WTC11 (cell line): ENCODE measurements at regions not wholly inside any gene's neighbourhood (a gene's known extent, or its start where the extent isn't known, plus 50 kb on each side); places are given as distances from the start of the nearest gene placed in this dataset.

ENCODE experiments used
- ATAC-seq: fragments of 200-7000 bp; cut with Tn5 transposase; 2 replicates; pipeline ENCODE4 v1.10.0; 2021; ENCODE audit warnings: mild to moderate bottlenecking, moderate library complexity
- CTCF ChIA-PET: fragments of 300-600 bp; sonication (Branson Sonifier 250); formaldehyde crosslinking; loops from one replicate; lab custom pipeline; 2021; ENCODE audit warnings: antibody characterized with exemption; lab: Charles Lee
- POLR2A ChIA-PET: fragments of 350-600 bp; sonication (Branson Sonifier 250); formaldehyde crosslinking; loops from one replicate; lab custom pipeline; 2021; ENCODE audit warnings: antibody characterized with exemption; lab: Charles Lee
- DNase-seq: peaks from one replicate; pipeline ENCODE4 v3.0.0; 2021; ENCODE audit warnings: low spot score
- H3K27ac Mint-ChIP-seq: 2 replicates; pipeline ENCODE4 v1.8.0; 2021; ENCODE audit warnings: mixed read lengths
- H3K27me3 Mint-ChIP-seq: 2 replicates; pipeline ENCODE4 v1.8.0; 2021; ENCODE audit warnings: low read depth, mild to moderate bottlenecking, moderate library complexity, mixed read lengths
- H3K36me3 Mint-ChIP-seq: 2 replicates; pipeline ENCODE4 v1.8.0; 2021; ENCODE audit warnings: mixed read lengths
- H3K4me1 Mint-ChIP-seq: 2 replicates; pipeline ENCODE4 v1.8.0; 2022; ENCODE audit warnings: mixed read lengths
- H3K4me3 Mint-ChIP-seq: 2 replicates; pipeline ENCODE4 v1.8.0; 2021; ENCODE audit warnings: mild to moderate bottlenecking, moderate library complexity, mixed read lengths
- H3K9me3 Mint-ChIP-seq: 2 replicates; pipeline ENCODE4 v1.8.0; 2021; ENCODE audit warnings: mixed read lengths
- ATF1 ChIP-seq: sonication (generic); formaldehyde crosslinking; IDR thresholded peaks from 2 replicates; pipeline ENCODE4 v1.8.1; 2023; ENCODE audit warnings: mild to moderate bottlenecking, moderate library complexity, missing genetic modification reagents
- CREM ChIP-seq: sonication (generic); formaldehyde crosslinking; IDR thresholded peaks from 2 replicates; pipeline ENCODE4 v1.8.1; 2022; ENCODE audit warnings: mild to moderate bottlenecking, missing genetic modification reagents, moderate library complexity
- ELF4 ChIP-seq: sonication (generic); formaldehyde crosslinking; IDR thresholded peaks from 2 replicates; pipeline ENCODE4 v1.8.1; 2022; ENCODE audit warnings: low read depth, mild to moderate bottlenecking, moderate library complexity, missing genetic modification reagents
- ETV6 ChIP-seq: sonication (generic); formaldehyde crosslinking; IDR thresholded peaks from 2 replicates; pipeline ENCODE4 v1.8.1; 2022; ENCODE audit warnings: mild to moderate bottlenecking, missing genetic modification reagents
- FOXJ3 ChIP-seq: sonication (generic); formaldehyde crosslinking; IDR thresholded peaks from 2 replicates; pipeline ENCODE4 v1.9.0; 2021; ENCODE audit warnings: missing genetic modification reagents, mild to moderate bottlenecking, borderline replicate concordance
- FOXP1 ChIP-seq: sonication (generic); formaldehyde crosslinking; IDR thresholded peaks from 2 replicates; pipeline ENCODE4 v1.8.0; 2022; ENCODE audit warnings: missing genetic modification reagents, mild to moderate bottlenecking, moderate library complexity, borderline replicate concordance
- GRHL2 ChIP-seq: fragments of 250-450 bp; sonication (Bioruptor Pico); IDR thresholded peaks from 2 replicates; pipeline ENCODE4 v1.8.0; 2022; ENCODE audit warnings: mild to moderate bottlenecking, moderate library complexity; ENCODE audit not compliant: insufficient replicate concordance, severe bottlenecking
- JUN ChIP-seq: sonication (generic); formaldehyde crosslinking; IDR thresholded peaks from 2 replicates; pipeline ENCODE4 v1.8.0; 2023; ENCODE audit warnings: mild to moderate bottlenecking, missing genetic modification reagents
- NR1H2 ChIP-seq: sonication (generic); formaldehyde crosslinking; IDR thresholded peaks from 2 replicates; pipeline ENCODE4 v1.9.0; 2021; ENCODE audit warnings: mild to moderate bottlenecking, moderate library complexity, missing genetic modification reagents
- NR3C1 ChIP-seq: sonication (generic); formaldehyde crosslinking; conservative IDR thresholded peaks from 2 replicates; pipeline ENCODE4 v1.8.1; 2023; ENCODE audit warnings: low read depth, mild to moderate bottlenecking, missing genetic modification reagents
- SMAD4 ChIP-seq: sonication (generic); formaldehyde crosslinking; IDR thresholded peaks from 2 replicates; pipeline ENCODE4 v1.8.0; 2022; ENCODE audit warnings: mild to moderate bottlenecking, missing genetic modification reagents
- SP1 ChIP-seq: sonication (generic); formaldehyde crosslinking; conservative IDR thresholded peaks from 2 replicates; pipeline ENCODE4 v1.8.1; 2022; ENCODE audit warnings: missing genetic modification reagents
- TCF7 ChIP-seq: sonication (generic); formaldehyde crosslinking; IDR thresholded peaks from 2 replicates; pipeline ENCODE4 v1.8.0; 2022; ENCODE audit warnings: mild to moderate bottlenecking, low read depth, missing genetic modification reagents, moderate library complexity
- TEAD4 ChIP-seq: sonication (generic); formaldehyde crosslinking; IDR thresholded peaks from 2 replicates; pipeline ENCODE4 v1.8.0; 2022; ENCODE audit warnings: mild to moderate bottlenecking, missing genetic modification reagents
- ZNF138 ChIP-seq: sonication (generic); formaldehyde crosslinking; conservative IDR thresholded peaks from 2 replicates; pipeline ENCODE4 v1.8.1; 2022; ENCODE audit warnings: mild to moderate bottlenecking, moderate library complexity, missing genetic modification reagents
- ZNF317 ChIP-seq: sonication (generic); formaldehyde crosslinking; IDR thresholded peaks from 2 replicates; pipeline ENCODE4 v1.8.1; 2023; ENCODE audit warnings: low read depth, mild to moderate bottlenecking, moderate library complexity, missing genetic modification reagents, borderline replicate concordance
- TF ChIP-seq, protein P1 (sequence below): sonication (generic); formaldehyde crosslinking; IDR thresholded peaks from 2 replicates; pipeline ENCODE4 v1.8.1; 2023; ENCODE audit warnings: mild to moderate bottlenecking, missing genetic modification reagents, moderate library complexity
- TF ChIP-seq, protein P2 (sequence below): sonication (generic); formaldehyde crosslinking; IDR thresholded peaks from 2 replicates; pipeline ENCODE4 v1.8.1; 2022; ENCODE audit warnings: low read depth, mild to moderate bottlenecking, moderate library complexity, missing genetic modification reagents, borderline replicate concordance
- TF ChIP-seq, protein P3 (sequence below): sonication (generic); formaldehyde crosslinking; IDR thresholded peaks from 2 replicates; pipeline ENCODE4 v1.8.0; 2023; ENCODE audit warnings: missing genetic modification reagents
- TF ChIP-seq, protein P4 (sequence below): sonication (generic); formaldehyde crosslinking; IDR thresholded peaks from 2 replicates; pipeline ENCODE4 v1.8.0; 2023; ENCODE audit warnings: mild to moderate bottlenecking, missing genetic modification reagents
- TF ChIP-seq, protein P5 (sequence below): fragments of 250-450 bp; sonication (Bioruptor Pico); IDR thresholded peaks from 2 replicates; pipeline ENCODE4 v1.9.0; 2021; ENCODE audit warnings: moderate library complexity, mild to moderate bottlenecking, inconsistent platforms, borderline replicate concordance
- TF ChIP-seq, protein P6 (sequence below): fragments of 250-450 bp; sonication (Bioruptor Pico); IDR thresholded peaks from 2 replicates; pipeline ENCODE4 v1.8.0; 2021; ENCODE audit warnings: mild to moderate bottlenecking
- TF ChIP-seq, protein P7 (sequence below): sonication (generic); formaldehyde crosslinking; IDR thresholded peaks from 2 replicates; pipeline ENCODE4 v1.8.1; 2022; ENCODE audit warnings: missing genetic modification reagents, borderline replicate concordance

DNA sequence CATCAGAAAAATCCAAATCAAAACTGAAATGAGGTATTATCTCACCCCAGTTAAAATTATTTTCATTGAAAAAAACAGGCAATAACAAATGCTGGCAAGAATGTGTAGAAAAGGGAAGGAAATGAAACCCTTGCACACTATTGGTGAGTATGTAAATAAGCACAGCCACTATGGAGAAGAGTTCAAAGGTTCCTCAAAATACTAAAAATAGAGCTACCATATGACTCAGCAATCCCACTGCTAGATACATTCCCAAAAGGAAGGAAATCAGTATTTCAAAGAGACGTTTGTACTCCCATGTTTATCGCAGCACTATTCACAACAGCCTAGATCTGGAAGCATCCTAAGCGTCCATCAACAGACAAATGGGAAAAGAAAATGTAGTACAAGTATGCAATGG lies 932.4 kb downstream of the PCDH18 start (continued):
- TF ChIP-seq ZNF317 (CRISPR knock-in tag), result no peak
- TF ChIP-seq NR1H2 (CRISPR knock-in tag), result no peak
- no peak for TF ChIP-seq SMAD4 (CRISPR knock-in tag)

DNA sequence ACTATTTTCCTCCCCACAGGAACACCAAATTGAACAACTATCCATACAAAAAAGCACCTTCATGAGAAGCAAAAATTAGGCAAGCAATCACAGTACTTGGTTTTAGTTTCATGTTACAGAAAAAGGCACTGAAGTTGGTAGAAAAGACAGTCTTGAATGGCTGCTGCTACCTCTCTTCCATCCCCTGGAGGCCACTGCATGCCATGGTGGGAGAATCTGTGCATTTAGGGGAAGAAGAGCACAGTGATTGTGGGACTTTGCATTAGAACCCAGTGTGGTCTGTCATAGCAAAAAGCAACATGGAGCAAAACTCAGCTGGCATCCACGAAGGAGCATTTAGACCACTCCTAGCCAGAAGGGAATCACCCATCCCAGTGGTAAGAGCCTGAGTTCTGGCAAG lies 941.9 kb downstream of the PCDH18 start:
- H3K9me3 Mint-ChIP-seq, result peaks cover 17% of the 10 kb centered on the region

DNA sequence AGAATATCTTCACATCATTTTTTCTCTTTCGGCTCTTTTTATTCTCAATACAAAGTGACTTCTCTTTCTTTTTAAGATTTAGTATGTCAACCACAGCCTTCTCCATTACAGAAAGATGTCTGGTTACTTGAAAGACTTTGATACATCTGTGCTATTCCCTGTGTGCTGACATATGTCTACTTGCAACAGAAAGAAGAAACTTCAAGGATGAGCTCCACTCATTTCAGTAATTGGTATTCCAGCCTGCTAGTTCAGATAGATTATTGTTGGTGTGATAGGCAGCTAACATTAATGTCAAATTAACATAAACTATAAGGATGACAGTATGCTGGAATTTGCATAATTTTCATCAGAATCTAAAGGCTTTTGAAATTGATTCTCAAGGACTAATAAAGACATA lies 948.7 kb downstream of the PCDH18 start:
- no peaks in the 10 kb centered on the region for H3K4me1 Mint-ChIP-seq
- no peak overlapping the region for H3K4me3 Mint-ChIP-seq
- DNase-seq (no peak), ATAC-seq (no peak)
- POLR2A ChIA-PET, result no interaction called here
- no peaks in the 10 kb centered on the region for H3K36me3 Mint-ChIP-seq
- no peaks in the 10 kb centered on the region for H3K27me3 Mint-ChIP-seq
- H3K27ac Mint-ChIP-seq, result no peak overlapping the region
- 0 out of 2 replicates have a peak, but pooled peaks cover 3% of the 10 kb centered on the region for H3K9me3 Mint-ChIP-seq
- CTCF ChIA-PET, result no interaction called here
- TF ChIP-seq ZNF138, result no peak
- no peak for TF ChIP-seq CREM (CRISPR knock-in tag)
- no peak for TF ChIP-seq GRHL2 (CRISPR knock-in tag)
- TF ChIP-seq, protein P1, sequence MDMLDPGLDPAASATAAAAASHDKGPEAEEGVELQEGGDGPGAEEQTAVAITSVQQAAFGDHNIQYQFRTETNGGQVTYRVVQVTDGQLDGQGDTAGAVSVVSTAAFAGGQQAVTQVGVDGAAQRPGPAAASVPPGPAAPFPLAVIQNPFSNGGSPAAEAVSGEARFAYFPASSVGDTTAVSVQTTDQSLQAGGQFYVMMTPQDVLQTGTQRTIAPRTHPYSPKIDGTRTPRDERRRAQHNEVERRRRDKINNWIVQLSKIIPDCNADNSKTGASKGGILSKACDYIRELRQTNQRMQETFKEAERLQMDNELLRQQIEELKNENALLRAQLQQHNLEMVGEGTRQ, result no peak
- no peak for TF ChIP-seq TEAD4 (CRISPR knock-in tag)
- TF ChIP-seq SP1 (CRISPR knock-in tag), result no peak
- TF ChIP-seq ATF1, result no peak
- TF ChIP-seq, protein P2, sequence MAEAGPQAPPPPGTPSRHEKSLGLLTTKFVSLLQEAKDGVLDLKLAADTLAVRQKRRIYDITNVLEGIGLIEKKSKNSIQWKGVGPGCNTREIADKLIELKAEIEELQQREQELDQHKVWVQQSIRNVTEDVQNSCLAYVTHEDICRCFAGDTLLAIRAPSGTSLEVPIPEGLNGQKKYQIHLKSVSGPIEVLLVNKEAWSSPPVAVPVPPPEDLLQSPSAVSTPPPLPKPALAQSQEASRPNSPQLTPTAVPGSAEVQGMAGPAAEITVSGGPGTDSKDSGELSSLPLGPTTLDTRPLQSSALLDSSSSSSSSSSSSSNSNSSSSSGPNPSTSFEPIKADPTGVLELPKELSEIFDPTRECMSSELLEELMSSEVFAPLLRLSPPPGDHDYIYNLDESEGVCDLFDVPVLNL (CRISPR knock-in tag), result no peak
- no peak for TF ChIP-seq ETV6 (CRISPR knock-in tag)
- TF ChIP-seq TCF7 (CRISPR knock-in tag), result no peak
- TF ChIP-seq ELF4 (CRISPR knock-in tag), result no peak

More for the DNA sequence above, 941.9 kb downstream of the PCDH18 start:
- Mint-ChIP-seq H3K4me3 (no peak overlapping the region), H3K4me1 (peaks cover 6% of the 10 kb centered on the region), H3K27ac (no peak overlapping the region), H3K36me3 (peaks cover 4% of the 10 kb centered on the region; the same call in 1 of the 2 replicates), H3K27me3 (no peaks in the 10 kb centered on the region)
- TF ChIP-seq JUN (CRISPR knock-in tag) (no peak), NR3C1 (CRISPR knock-in tag) (no peak), FOXP1 (CRISPR knock-in tag) (no peak), ZNF317 (CRISPR knock-in tag) (no peak), CREM (CRISPR knock-in tag) (no peak), FOXJ3 (CRISPR knock-in tag) (no peak), ETV6 (CRISPR knock-in tag) (no peak), SP1 (CRISPR knock-in tag) (no peak)
- TF ChIP-seq, protein P3, sequence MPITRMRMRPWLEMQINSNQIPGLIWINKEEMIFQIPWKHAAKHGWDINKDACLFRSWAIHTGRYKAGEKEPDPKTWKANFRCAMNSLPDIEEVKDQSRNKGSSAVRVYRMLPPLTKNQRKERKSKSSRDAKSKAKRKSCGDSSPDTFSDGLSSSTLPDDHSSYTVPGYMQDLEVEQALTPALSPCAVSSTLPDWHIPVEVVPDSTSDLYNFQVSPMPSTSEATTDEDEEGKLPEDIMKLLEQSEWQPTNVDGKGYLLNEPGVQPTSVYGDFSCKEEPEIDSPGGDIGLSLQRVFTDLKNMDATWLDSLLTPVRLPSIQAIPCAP, result no peak
- TF ChIP-seq, protein P4, sequence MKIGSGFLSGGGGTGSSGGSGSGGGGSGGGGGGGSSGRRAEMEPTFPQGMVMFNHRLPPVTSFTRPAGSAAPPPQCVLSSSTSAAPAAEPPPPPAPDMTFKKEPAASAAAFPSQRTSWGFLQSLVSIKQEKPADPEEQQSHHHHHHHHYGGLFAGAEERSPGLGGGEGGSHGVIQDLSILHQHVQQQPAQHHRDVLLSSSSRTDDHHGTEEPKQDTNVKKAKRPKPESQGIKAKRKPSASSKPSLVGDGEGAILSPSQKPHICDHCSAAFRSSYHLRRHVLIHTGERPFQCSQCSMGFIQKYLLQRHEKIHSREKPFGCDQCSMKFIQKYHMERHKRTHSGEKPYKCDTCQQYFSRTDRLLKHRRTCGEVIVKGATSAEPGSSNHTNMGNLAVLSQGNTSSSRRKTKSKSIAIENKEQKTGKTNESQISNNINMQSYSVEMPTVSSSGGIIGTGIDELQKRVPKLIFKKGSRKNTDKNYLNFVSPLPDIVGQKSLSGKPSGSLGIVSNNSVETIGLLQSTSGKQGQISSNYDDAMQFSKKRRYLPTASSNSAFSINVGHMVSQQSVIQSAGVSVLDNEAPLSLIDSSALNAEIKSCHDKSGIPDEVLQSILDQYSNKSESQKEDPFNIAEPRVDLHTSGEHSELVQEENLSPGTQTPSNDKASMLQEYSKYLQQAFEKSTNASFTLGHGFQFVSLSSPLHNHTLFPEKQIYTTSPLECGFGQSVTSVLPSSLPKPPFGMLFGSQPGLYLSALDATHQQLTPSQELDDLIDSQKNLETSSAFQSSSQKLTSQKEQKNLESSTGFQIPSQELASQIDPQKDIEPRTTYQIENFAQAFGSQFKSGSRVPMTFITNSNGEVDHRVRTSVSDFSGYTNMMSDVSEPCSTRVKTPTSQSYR (CRISPR knock-in tag), result no peak
- TF ChIP-seq, protein P5, sequence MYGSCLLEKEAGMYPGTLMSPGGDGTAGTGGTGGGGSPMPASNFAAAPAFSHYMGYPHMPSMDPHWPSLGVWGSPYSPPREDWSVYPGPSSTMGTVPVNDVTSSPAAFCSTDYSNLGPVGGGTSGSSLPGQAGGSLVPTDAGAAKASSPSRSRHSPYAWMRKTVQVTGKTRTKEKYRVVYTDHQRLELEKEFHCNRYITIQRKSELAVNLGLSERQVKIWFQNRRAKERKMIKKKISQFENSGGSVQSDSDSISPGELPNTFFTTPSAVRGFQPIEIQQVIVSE (CRISPR knock-in tag), result no peak
- TF ChIP-seq, protein P6, sequence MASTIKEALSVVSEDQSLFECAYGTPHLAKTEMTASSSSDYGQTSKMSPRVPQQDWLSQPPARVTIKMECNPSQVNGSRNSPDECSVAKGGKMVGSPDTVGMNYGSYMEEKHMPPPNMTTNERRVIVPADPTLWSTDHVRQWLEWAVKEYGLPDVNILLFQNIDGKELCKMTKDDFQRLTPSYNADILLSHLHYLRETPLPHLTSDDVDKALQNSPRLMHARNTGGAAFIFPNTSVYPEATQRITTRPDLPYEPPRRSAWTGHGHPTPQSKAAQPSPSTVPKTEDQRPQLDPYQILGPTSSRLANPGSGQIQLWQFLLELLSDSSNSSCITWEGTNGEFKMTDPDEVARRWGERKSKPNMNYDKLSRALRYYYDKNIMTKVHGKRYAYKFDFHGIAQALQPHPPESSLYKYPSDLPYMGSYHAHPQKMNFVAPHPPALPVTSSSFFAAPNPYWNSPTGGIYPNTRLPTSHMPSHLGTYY (CRISPR knock-in tag), result no peak
- TF ChIP-seq, protein P7, sequence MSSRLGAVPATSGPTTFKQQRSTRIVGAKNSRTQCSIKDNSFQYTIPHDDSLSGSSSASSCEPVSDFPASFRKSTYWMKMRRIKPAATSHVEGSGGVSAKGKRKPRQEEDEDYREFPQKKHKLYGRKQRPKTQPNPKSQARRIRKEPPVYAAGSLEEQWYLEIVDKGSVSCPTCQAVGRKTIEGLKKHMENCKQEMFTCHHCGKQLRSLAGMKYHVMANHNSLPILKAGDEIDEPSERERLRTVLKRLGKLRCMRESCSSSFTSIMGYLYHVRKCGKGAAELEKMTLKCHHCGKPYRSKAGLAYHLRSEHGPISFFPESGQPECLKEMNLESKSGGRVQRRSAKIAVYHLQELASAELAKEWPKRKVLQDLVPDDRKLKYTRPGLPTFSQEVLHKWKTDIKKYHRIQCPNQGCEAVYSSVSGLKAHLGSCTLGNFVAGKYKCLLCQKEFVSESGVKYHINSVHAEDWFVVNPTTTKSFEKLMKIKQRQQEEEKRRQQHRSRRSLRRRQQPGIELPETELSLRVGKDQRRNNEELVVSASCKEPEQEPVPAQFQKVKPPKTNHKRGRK (CRISPR knock-in tag), result no peak
- ChIA-PET POLR2A (no interaction called here), CTCF (no interaction called here)
- DNase-seq, result no peak
- peak; percentile 58 for ATAC-seq
